GM12864 (cell line): ENCODE measurements at regions not wholly inside any gene's neighbourhood (a gene's known extent, or its start where the extent isn't known, plus 50 kb on each side); places are given as distances from the start of the nearest gene placed in this dataset.
A peak's percentile ranks its signal among the peaks of the same experiment; 100 is the strongest.

ENCODE experiments used
- DNase-seq: peaks from one replicate; pipeline ENCODE4 v3.0.0-alpha.2; 2011; ENCODE audit warnings: low read depth
- H3K4me3 ChIP-seq: 2 replicates; pipeline ENCODE4 v1.5.1; 2011; ENCODE audit warnings: mild to moderate bottlenecking, low read depth, low read length, control low read depth
- CTCF ChIP-seq: IDR thresholded peaks from 2 replicates; pipeline ENCODE4 v1.5.1; 2011; ENCODE audit warnings: low read depth, mild to moderate bottlenecking, moderate library complexity, low read length, control low read depth, inconsistent platforms; ENCODE audit errors: missing control alignments

GRCh38 chr2:9732824-9733223 lies 102.0 kb upstream of the YWHAQ start:
- no peak overlapping the region for H3K4me3 ChIP-seq
- TF ChIP-seq CTCF: no peak
- no peak for DNase-seq

- DNase-seq: no peak
- TF ChIP-seq CTCF: no peak
- H3K4me3 ChIP-seq: no peak overlapping the region
Measured at GRCh38 chr2:9734308-9734707, 103.5 kb upstream of the YWHAQ start.

GRCh38 chr2:9735335-9735734 lies 104.5 kb upstream of the YWHAQ start:
- TF ChIP-seq CTCF: no peak
- H3K4me3 ChIP-seq: no peak overlapping the region
- DNase-seq: no peak

GRCh38 chr2:9736021-9736420 lies 105.2 kb upstream of the YWHAQ start:
- DNase-seq: no peak
- no peak for TF ChIP-seq CTCF
- H3K4me3 ChIP-seq: no peak overlapping the region

- H3K4me3 ChIP-seq: no peak overlapping the region
- peak; percentile 59 for TF ChIP-seq CTCF
- DNase-seq: no peak
Measured at GRCh38 chr2:9737053-9737875, 106.0 kb upstream of the TAF1B start.

GRCh38 chr2:9738062-9738461 lies 105.2 kb upstream of the TAF1B start:
- no peak for TF ChIP-seq CTCF
- no peak overlapping the region for H3K4me3 ChIP-seq
- DNase-seq: no peak
